ENCODE measurements at regions not wholly inside any gene's neighbourhood (a gene's known extent, or its start where the extent isn't known, plus 50 kb on each side); places are given as distances from the start of the nearest gene placed in this dataset.

DNA sequence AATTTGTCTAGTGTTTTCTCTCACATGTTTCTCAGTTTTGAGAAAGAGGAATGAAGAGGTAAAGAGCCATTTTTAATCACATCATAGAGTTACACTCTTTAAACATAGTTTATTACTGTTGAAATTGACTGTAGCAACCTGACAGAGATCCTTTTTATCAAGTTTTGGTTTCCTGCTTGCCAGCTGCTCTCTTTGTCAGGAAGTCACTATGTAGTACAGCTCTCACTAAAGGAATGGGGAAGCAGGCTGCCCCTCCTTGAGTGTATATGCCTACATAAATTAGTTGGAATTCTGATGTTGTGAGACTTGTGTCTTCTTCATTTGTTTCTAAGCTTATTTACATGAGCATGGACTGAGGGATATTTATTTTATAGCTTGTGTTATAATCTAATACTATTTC is 1274.0 kb upstream of the CELF2 start:
- no peak for TF ChIP-seq POLR2A (IDR thresholded peaks at IDR 0.05)
- TF ChIP-seq, protein P1, sequence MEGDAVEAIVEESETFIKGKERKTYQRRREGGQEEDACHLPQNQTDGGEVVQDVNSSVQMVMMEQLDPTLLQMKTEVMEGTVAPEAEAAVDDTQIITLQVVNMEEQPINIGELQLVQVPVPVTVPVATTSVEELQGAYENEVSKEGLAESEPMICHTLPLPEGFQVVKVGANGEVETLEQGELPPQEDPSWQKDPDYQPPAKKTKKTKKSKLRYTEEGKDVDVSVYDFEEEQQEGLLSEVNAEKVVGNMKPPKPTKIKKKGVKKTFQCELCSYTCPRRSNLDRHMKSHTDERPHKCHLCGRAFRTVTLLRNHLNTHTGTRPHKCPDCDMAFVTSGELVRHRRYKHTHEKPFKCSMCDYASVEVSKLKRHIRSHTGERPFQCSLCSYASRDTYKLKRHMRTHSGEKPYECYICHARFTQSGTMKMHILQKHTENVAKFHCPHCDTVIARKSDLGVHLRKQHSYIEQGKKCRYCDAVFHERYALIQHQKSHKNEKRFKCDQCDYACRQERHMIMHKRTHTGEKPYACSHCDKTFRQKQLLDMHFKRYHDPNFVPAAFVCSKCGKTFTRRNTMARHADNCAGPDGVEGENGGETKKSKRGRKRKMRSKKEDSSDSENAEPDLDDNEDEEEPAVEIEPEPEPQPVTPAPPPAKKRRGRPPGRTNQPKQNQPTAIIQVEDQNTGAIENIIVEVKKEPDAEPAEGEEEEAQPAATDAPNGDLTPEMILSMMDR (IDR thresholded peaks at IDR 0.05): no peak

Measured in esophagus squamous epithelium (tissue), 4 donors.